H1 (cell line): ENCODE measurements at regions not wholly inside any gene's neighbourhood (a gene's known extent, or its start where the extent isn't known, plus 50 kb on each side); places are given as distances from the start of the nearest gene placed in this dataset.

Experiments
- CHD1 ChIP-seq: IDR thresholded peaks from 2 replicates; pipeline ENCODE4 v1.6.1; 2012; ENCODE audit warnings: low read depth, low read length, improper control_type of control experiment
- KDM1A ChIP-seq: fragments of 200-600, 300-600 bp; sonication (generic); IDR thresholded peaks from 2 replicates; pipeline ENCODE4 v1.7.1; 2016; ENCODE audit warnings: mild to moderate bottlenecking, low read length, borderline replicate concordance
- SP4 ChIP-seq: IDR thresholded peaks from 2 replicates; pipeline ENCODE4 v1.6.1; 2012; ENCODE audit warnings: low read length, inconsistent platforms

- TF ChIP-seq SP4, result no peak
- no peak for TF ChIP-seq KDM1A
- no peak for TF ChIP-seq CHD1
Measured at GRCh38 chr2:81242501-81242900, 937.9 kb upstream of the LRRTM1 start (continued).
